HPDE6-E6E7 (cell line): ENCODE measurements at regions not wholly inside any gene's neighbourhood (a gene's known extent, or its start where the extent isn't known, plus 50 kb on each side); places are given as distances from the start of the nearest gene placed in this dataset.
"Not testable (repeated sequence)": the region's sequence is repeated elsewhere in the genome, so short reads cannot be mapped to it uniquely, and the experiment has no call there.

ENCODE experiments used
- DNase-seq: peaks from one replicate; pipeline ENCODE4 v3.0.0; 2011; ENCODE audit warnings: missing footprints; ENCODE audit errors: extremely low spot score

GRCh38 chr5:121660142-121660541 lies 191.5 kb upstream of the FTMT start:
- no peak for DNase-seq

- DNase-seq: not testable (repeated sequence)
These were observed 186.1 kb upstream of the FTMT start for GRCh38 chr5:121665542-121665941.

- DNase-seq: no peak
These were observed 184.4 kb upstream of the FTMT start for GRCh38 chr5:121667292-121667691.

- DNase-seq: no peak
These were observed 183.0 kb upstream of the FTMT start for GRCh38 chr5:121668635-121669034.

GRCh38 chr5:121671624-121672023 lies 180.1 kb upstream of the FTMT start:
- no peak for DNase-seq

- no peak for DNase-seq
These were observed 175.8 kb upstream of the FTMT start for GRCh38 chr5:121675924-121676323.

- no peak for DNase-seq
These were observed 170.3 kb upstream of the FTMT start for GRCh38 chr5:121681229-121681855.

- DNase-seq: no peak
These were observed 163.6 kb upstream of the FTMT start for GRCh38 chr5:121688126-121688525.

GRCh38 chr5:121688781-121689180 lies 162.9 kb upstream of the FTMT start:
- DNase-seq: no peak

- DNase-seq: no peak
These were observed 160.2 kb upstream of the FTMT start for GRCh38 chr5:121691478-121691877.

- no peak for DNase-seq
These were observed 159.5 kb upstream of the FTMT start for GRCh38 chr5:121692158-121692557.

GRCh38 chr5:121693864-121694263 lies 157.8 kb upstream of the FTMT start:
- DNase-seq: no peak

GRCh38 chr5:121695307-121695706 lies 156.4 kb upstream of the FTMT start:
- DNase-seq: no peak

GRCh38 chr5:121698690-121699089 lies 153.0 kb upstream of the FTMT start:
- DNase-seq: no peak

- DNase-seq: no peak
These were observed 150.0 kb upstream of the FTMT start for GRCh38 chr5:121701731-121702130.

- no peak for DNase-seq
These were observed 149.0 kb upstream of the FTMT start for GRCh38 chr5:121702682-121703081.

- DNase-seq: no peak
These were observed 147.4 kb upstream of the FTMT start for GRCh38 chr5:121704291-121704690.

- DNase-seq: no peak
These were observed 145.0 kb upstream of the FTMT start for GRCh38 chr5:121706686-121707085.

- no peak for DNase-seq
These were observed 144.5 kb upstream of the FTMT start for GRCh38 chr5:121707178-121707577.

GRCh38 chr5:121711416-121711815 lies 140.3 kb upstream of the FTMT start:
- DNase-seq: no peak

- DNase-seq: no peak
These were observed 132.4 kb upstream of the FTMT start for GRCh38 chr5:121719255-121719654.

- no peak for DNase-seq
These were observed 126.2 kb upstream of the FTMT start for GRCh38 chr5:121725450-121725849.

- DNase-seq: no peak
These were observed 124.7 kb upstream of the FTMT start for GRCh38 chr5:121726991-121727390.

GRCh38 chr5:121731377-121731776 lies 120.3 kb upstream of the FTMT start:
- DNase-seq: no peak
